Sciatic nerve (tissue), 2 donors: ENCODE measurements at regions not wholly inside any gene's neighbourhood (a gene's known extent, or its start where the extent isn't known, plus 50 kb on each side); places are given as distances from the start of the nearest gene placed in this dataset.

ENCODE experiments used
- ATAC-seq: fragments of 200-7000 bp; cut with Tn5 transposase; one replicate; pipeline ENCODE4 v1.9.1; 2020; ENCODE audit warnings: mild to moderate bottlenecking, moderate library complexity
- DNase-seq: peaks from one replicate; pipeline ENCODE4 v3.0.0-alpha.2; 2020; ENCODE audit warnings: low spot score
- intact Hi-C: fragments of 100-400 bp; cut with DNase I; formaldehyde crosslinking; loops from one replicate; pipeline ENCODE4 v1.14.2; 2022
- donor health status: DM: no; HTN: no; CAD: no.
- donor health status: DM: no; HTN: no; CAD: no.

GRCh38 chr6:156654919-156655918 is 122.0 kb upstream of the ARID1B start:
- intact Hi-C loops = no loop called here
- no peak for DNase-seq
- ATAC-seq = no peak

- DNase-seq (no peak), ATAC-seq (no peak)
- intact Hi-C loops = no loop called here
Observed at GRCh38 chr6:156652231-156652750, 124.9 kb upstream of the ARID1B start.

GRCh38 chr6:156651486-156651885 is 125.7 kb upstream of the ARID1B start:
- intact Hi-C loops = no loop called here
- ATAC-seq (no peak), DNase-seq (no peak)

GRCh38 chr6:156650896-156651390 is 126.2 kb upstream of the ARID1B start:
- no peak for ATAC-seq
- intact Hi-C loops = no loop called here
- no peak for DNase-seq

GRCh38 chr6:156648616-156649015 is 128.6 kb upstream of the ARID1B start:
- ATAC-seq = no peak
- intact Hi-C loops = no loop called here
- DNase-seq = no peak

- ATAC-seq = no peak
- intact Hi-C loops = no loop called here
- no peak for DNase-seq
Observed at GRCh38 chr6:156647991-156648390, 129.2 kb upstream of the ARID1B start.

- ATAC-seq (no peak), DNase-seq (no peak)
- intact Hi-C loops = no loop called here
Observed at GRCh38 chr6:156647140-156647784, 129.9 kb upstream of the ARID1B start.

- ATAC-seq (no peak), DNase-seq (no peak)
- intact Hi-C loops = no loop called here
Observed at GRCh38 chr6:156646496-156646895, 130.7 kb upstream of the ARID1B start.

- intact Hi-C loops = no loop called here
- DNase-seq = no peak
- ATAC-seq = no peak
Observed at GRCh38 chr6:156645097-156645496, 132.1 kb upstream of the ARID1B start.

GRCh38 chr6:156639009-156639721 is 138.0 kb upstream of the ARID1B start:
- DNase-seq (no peak), ATAC-seq (no peak)
- intact Hi-C loops = loop anchor here (2.0 kb wide), 1 partner anchor 74 kb away; no protein-coding TSS in a partner anchor

GRCh38 chr6:156638581-156638980 is 138.6 kb upstream of the ARID1B start:
- ATAC-seq = no peak
- intact Hi-C loops = loop anchor here (2.0 kb wide), 1 partner anchor 74 kb away; no protein-coding TSS in a partner anchor
- DNase-seq = no peak

- intact Hi-C loops = no loop called here
- DNase-seq = no peak
- ATAC-seq = peak; percentile 38
Observed at GRCh38 chr6:156634951-156635371, 142.2 kb upstream of the ARID1B start.

GRCh38 chr6:156634048-156634447 is 143.1 kb upstream of the ARID1B start:
- no peak for ATAC-seq
- intact Hi-C loops = no loop called here
- DNase-seq = no peak

- DNase-seq = no peak
- no peak for ATAC-seq
- intact Hi-C loops = no loop called here
Observed at GRCh38 chr6:156633291-156633690, 143.9 kb upstream of the ARID1B start.

GRCh38 chr6:156630613-156631302 is 146.4 kb upstream of the ARID1B start:
- ATAC-seq (no peak), DNase-seq (no peak)
- intact Hi-C loops = no loop called here

- ATAC-seq (no peak), DNase-seq (no peak)
- intact Hi-C loops = no loop called here
Observed at GRCh38 chr6:156628805-156629204, 148.4 kb upstream of the ARID1B start.

GRCh38 chr6:156627524-156627923 is 149.7 kb upstream of the ARID1B start:
- intact Hi-C loops = no loop called here
- ATAC-seq = no peak
- no peak for DNase-seq

GRCh38 chr6:156622185-156622584 is 155.0 kb upstream of the ARID1B start:
- intact Hi-C loops = no loop called here
- ATAC-seq (no peak), DNase-seq (no peak)

GRCh38 chr6:156620331-156620730 is 156.8 kb upstream of the ARID1B start:
- intact Hi-C loops = no loop called here
- ATAC-seq (no peak), DNase-seq (no peak)
